ENCODE measurements at regions not wholly inside any gene's neighbourhood (a gene's known extent, or its start where the extent isn't known, plus 50 kb on each side); places are given as distances from the start of the nearest gene placed in this dataset.

GRCh38 chr2:4073026-4073569 is 369.7 kb downstream of the DCDC2C start:
- H3K27ac ChIP-seq = no peak overlapping the region
- TF ChIP-seq ZFX (IDR thresholded peaks at IDR 0.05; ENCODE audit: borderline replicate concordance) = no peak
- no peak for TF ChIP-seq CTCF (IDR thresholded peaks at IDR 0.05)

DNA sequence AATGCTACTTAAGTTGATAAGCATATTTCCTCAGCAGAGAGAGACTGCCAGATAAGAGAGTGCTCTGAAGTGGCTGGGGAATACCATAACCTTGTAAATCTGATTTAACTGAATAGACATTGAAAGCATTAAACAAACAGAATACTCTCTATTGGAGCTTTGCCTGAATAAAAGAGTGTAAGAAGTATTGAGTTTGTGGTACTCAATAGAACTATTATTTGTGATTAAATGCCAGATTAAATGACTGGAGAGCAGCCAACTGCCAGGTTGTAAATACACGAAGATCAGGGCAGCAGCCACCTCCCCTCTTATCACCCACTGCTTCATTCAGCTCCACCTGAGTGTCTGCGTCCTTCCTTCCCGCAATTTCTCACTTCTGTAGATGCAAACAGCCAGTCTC is 373.6 kb downstream of the DCDC2C start:
- TF ChIP-seq CTCF (IDR thresholded peaks at IDR 0.05) = no peak
- TF ChIP-seq ZFX (IDR thresholded peaks at IDR 0.05; ENCODE audit: borderline replicate concordance) = no peak
- H3K27ac ChIP-seq = no peak overlapping the region

DNA sequence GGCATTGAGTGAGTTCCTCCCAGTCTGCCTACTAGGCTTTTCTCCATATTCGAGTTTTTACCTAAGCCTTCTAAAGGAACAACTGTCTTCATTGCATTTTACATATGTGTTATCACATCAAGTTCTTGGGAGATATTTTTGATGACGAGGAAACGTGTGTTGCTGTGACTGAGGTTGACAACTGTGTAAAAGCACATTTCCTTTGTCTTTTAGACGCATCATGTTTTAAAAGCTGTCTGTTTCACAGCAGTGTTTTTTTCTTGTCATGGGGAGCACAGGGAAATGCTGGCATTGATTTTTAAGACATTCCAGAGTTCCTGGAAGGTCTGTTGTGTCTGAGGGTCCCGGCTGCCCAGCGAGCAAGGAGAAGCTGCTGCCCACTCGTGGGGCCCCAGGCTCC is 381.8 kb downstream of the DCDC2C start:
- H3K27ac ChIP-seq = no peak overlapping the region
- TF ChIP-seq ZFX (IDR thresholded peaks at IDR 0.05; ENCODE audit: borderline replicate concordance) (no peak), CTCF (IDR thresholded peaks at IDR 0.05) (no peak)

DNA sequence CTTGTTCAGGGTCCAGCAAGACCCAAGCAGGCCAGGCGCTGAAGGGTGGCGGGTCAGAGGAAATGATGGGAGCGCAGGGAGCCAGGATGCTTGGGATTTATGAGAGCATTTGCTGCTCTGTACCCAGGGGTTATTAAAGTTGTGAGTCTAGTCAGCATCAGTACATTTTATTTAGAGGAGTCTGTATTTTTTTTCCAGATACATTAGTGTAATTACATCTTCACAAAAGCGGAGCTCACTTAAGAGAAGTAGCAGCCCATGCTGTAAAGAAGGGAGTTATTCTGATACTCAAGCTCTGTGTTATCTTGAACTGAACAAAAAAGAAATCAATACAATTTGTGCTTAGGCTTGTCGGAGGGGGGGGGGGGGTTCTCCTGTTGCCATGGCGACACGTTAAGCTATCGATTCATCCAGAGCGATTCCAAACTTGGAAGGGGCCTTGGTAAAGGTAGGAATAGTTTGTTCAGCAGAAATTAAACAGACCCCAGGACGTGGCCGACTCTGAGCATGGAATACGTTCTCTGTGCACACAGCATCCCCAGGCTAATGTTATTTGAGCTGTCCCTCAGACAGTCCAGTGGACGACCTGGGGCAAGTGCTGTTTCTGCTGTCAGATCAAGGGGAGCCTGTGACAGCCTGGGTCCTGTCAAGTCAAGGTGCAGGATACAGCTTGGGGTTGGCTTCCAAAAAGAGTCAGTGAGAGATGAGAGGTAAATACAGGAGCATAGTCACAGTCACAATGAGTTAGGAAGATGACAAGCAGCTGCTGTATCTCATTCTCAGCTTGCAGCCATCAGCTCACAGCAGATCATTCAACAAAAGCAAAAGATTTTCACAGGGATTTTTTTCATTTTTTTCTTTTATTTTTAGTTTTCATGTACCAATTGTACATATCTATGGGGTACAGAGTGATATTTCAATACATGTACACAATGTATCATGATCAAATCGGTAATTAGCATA is 387.6 kb downstream of the DCDC2C start:
- no peak for TF ChIP-seq CTCF (IDR thresholded peaks at IDR 0.05)
- no peak for TF ChIP-seq ZFX (IDR thresholded peaks at IDR 0.05; ENCODE audit: borderline replicate concordance)
- H3K27ac ChIP-seq = no peak overlapping the region

- TF ChIP-seq CTCF (IDR thresholded peaks at IDR 0.05) (no peak), ZFX (IDR thresholded peaks at IDR 0.05; ENCODE audit: borderline replicate concordance) (no peak)
- no peak overlapping the region for H3K27ac ChIP-seq
Observed at GRCh38 chr2:4091869-4092268, 388.5 kb downstream of the DCDC2C start.

DNA sequence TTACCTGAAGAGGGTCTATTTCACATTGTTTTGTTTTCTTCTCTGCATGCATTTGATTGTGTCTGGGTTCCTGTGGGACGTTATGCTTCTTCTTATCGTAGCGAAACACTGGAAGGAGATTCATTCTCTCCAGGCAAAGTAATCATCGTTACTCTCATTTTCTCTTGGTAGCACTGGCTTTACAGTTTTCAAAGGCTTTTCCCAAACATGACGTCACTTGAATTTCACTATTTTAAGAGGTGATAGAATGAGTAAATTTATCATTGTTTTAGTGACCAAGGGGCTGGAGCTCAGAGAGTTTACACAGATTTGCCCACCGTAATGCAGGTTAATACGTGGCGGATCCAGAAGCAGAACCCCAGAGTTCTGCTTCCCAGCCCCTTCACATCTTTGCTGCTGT is 391.4 kb downstream of the DCDC2C start:
- TF ChIP-seq CTCF (IDR thresholded peaks at IDR 0.05) = no peak
- no peak for TF ChIP-seq ZFX (IDR thresholded peaks at IDR 0.05; ENCODE audit: borderline replicate concordance)
- no peak overlapping the region for H3K27ac ChIP-seq
